BE2C (cell line): ENCODE measurements at regions not wholly inside any gene's neighbourhood (a gene's known extent, or its start where the extent isn't known, plus 50 kb on each side); places are given as distances from the start of the nearest gene placed in this dataset.

Experiments
- DNase-seq: peaks from one replicate; pipeline ENCODE4 v3.0.0-alpha.2; 2020
- H3K27me3 ChIP-seq: fragments of 250-450 bp; sonication (Bioruptor Pico); 2 replicates; pipeline ENCODE4 v1.5.1; 2020; ENCODE audit warnings: mild to moderate bottlenecking
- H3K36me3 ChIP-seq: fragments of 250-450 bp; sonication (Bioruptor Pico); 2 replicates; pipeline ENCODE4 v1.5.1; 2020; ENCODE audit warnings: mild to moderate bottlenecking
- H3K4me1 ChIP-seq: fragments of 250-450 bp; sonication (Bioruptor Pico); 2 replicates; pipeline ENCODE4 v1.5.1; 2020
- H3K4me3 ChIP-seq: 2 replicates; pipeline ENCODE4 v1.5.1; 2011; ENCODE audit warnings: low read depth, low read length
- H3K9me3 ChIP-seq: fragments of 250-450 bp; sonication (Bioruptor Pico); 2 replicates; pipeline ENCODE4 v1.5.1; 2020
- TF ChIP-seq, protein P1 (sequence below): IDR thresholded peaks from 2 replicates; pipeline ENCODE4 v1.5.1; 2012; ENCODE audit warnings: mild to moderate bottlenecking, low read depth, low read length

DNA sequence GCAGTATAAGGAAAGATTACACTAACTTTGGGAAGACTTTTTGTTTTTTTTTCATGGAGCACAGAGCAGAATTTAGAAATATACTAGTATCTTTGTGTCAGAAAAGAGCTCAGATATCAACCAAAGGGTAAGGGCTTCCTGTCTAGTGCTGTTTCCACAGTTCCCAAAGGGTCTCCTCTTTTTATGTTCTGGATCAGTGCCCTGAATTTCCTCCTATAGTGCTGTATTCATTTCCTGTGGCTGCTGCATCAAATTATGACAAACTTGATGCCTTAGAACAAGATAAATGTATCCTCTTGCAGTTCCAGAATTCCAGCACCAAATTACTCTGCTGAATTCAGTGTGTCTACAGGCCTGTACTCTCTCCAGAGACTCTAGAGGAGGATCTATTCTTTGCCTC, 219.8 kb upstream of the THRB start:
- Histone ChIP-seq H3K4me1 (no peaks in the 10 kb centered on the region), H3K4me3 (no peak overlapping the region), H3K27me3 (no peaks in the 10 kb centered on the region), H3K9me3 (no peaks in the 10 kb centered on the region), H3K36me3 (no peaks in the 10 kb centered on the region)
- TF ChIP-seq, protein P1, sequence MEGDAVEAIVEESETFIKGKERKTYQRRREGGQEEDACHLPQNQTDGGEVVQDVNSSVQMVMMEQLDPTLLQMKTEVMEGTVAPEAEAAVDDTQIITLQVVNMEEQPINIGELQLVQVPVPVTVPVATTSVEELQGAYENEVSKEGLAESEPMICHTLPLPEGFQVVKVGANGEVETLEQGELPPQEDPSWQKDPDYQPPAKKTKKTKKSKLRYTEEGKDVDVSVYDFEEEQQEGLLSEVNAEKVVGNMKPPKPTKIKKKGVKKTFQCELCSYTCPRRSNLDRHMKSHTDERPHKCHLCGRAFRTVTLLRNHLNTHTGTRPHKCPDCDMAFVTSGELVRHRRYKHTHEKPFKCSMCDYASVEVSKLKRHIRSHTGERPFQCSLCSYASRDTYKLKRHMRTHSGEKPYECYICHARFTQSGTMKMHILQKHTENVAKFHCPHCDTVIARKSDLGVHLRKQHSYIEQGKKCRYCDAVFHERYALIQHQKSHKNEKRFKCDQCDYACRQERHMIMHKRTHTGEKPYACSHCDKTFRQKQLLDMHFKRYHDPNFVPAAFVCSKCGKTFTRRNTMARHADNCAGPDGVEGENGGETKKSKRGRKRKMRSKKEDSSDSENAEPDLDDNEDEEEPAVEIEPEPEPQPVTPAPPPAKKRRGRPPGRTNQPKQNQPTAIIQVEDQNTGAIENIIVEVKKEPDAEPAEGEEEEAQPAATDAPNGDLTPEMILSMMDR: no peak
- DNase-seq: no peak

DNA sequence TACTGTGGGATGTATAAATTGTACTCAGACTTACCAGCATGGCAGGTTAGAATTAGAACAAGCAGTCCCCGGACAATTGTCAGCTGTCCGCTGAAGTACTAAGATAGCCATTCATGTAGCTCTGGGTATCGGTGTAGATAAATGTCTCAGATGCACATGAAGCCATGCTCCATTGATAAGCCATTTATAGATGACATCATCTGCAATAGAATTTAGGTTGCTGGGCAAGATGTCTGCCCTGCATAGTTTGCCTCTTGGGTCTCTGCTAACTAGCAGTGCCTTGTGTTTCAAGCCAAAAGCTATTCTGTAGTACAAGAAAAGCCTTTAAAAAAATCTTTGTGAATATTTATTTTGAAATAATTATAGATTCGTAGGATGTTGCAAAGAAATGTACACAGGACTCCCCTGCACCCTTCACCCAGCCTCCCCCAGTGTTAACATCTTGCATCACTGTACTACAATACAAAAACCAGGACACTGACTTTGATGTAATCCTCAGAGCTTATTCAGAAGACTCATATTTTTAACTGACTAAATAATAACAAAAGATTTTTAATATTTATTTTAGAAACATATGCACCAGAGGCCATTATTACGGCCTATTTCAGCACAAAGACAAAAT, 220.6 kb upstream of the THRB start:
- no peaks in the 10 kb centered on the region for H3K4me1 ChIP-seq
- no peaks in the 10 kb centered on the region for H3K27me3 ChIP-seq
- H3K36me3 ChIP-seq: no peaks in the 10 kb centered on the region
- TF ChIP-seq, protein P1: no peak
- DNase-seq: no peak
- H3K4me3 ChIP-seq: no peak overlapping the region
- no peaks in the 10 kb centered on the region for H3K9me3 ChIP-seq

DNA sequence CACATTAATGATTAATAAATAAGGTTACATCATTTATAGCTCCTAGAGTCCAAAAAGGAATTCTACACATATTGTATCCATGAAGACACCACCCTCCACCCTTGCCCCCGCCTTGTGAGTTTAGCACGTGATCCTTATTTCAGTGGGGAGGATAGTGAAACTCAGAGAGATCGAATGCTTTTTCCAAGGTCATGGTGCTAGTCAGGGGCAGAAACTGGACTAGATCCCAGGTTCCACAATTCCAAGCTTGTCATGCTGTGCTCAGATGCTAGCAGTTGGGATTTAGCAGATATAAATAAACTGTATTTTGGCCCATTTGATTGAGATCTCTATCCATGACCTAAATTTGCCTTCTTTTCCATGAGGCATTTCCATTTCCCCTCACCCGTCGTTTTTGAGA, 227.4 kb upstream of the THRB start:
- H3K4me1 ChIP-seq: no peaks in the 10 kb centered on the region
- TF ChIP-seq, protein P1: no peak

DNA sequence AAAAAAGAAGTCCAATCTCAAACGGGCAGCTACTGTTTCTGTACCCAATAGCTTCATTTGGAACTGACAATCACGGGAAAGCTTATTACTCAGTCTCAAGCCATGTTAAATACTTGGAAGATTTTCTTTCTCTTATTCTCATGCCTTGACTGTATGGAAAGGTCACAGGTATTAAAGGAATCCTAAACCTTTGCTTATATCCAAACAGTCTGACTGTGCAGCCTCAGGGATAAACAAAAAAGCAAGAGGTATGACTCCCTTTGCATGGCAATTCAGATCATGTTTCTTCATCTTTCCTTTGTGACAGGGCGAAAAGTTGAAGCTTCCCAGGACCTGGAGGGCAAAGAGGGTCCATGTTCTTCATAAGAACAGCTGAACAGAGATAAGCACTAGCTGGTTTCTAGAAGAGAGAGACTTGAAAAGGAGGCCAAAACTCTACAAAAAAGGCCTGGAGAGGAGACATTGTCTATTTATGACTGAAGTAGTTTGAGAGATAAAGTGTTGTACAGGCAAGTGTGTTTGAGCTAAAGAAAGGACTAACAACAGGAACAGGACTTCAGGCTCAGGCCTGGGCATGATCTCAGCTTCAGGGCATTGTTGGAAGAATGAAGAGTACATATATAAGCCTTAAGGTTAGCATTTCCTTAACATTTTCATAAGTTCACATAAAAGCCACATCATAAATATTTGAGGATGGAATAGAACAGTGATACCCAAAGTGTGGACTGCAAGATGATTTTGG, 231.0 kb upstream of the THRB start:
- TF ChIP-seq, protein P1: no peak
- Histone ChIP-seq H3K9me3 (no peaks in the 10 kb centered on the region), H3K4me1 (no peaks in the 10 kb centered on the region), H3K27me3 (no peaks in the 10 kb centered on the region), H3K4me3 (no peak overlapping the region), H3K36me3 (no peaks in the 10 kb centered on the region)
- no peak for DNase-seq

More for the DNA sequence above, 227.4 kb upstream of the THRB start:
- no peaks in the 10 kb centered on the region for H3K36me3 ChIP-seq
- no peak overlapping the region for H3K4me3 ChIP-seq
- DNase-seq: no peak
- H3K27me3 ChIP-seq: no peaks in the 10 kb centered on the region
- H3K9me3 ChIP-seq: no peaks in the 10 kb centered on the region

DNA sequence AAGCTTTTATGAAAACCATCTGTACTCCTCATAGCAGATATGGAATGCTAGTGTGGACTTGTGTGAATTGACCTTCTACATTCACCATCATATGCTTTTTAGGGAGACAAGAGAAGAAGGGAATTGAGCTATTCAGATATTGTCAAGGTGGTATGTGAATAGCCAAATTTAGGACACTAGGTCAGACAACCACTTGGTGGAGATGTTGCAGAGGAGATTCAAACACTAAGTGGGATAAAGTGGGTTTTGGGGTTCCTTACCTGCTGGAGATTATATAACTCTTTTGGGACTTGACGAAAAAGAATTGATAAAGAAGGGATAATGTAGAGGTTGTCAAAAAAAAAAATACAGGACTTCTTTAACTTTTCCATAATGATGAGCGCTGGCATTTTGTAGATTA, 231.8 kb upstream of the THRB start:
- no peak for DNase-seq
- Histone ChIP-seq H3K4me1 (no peaks in the 10 kb centered on the region), H3K4me3 (no peak overlapping the region), H3K27me3 (no peaks in the 10 kb centered on the region), H3K36me3 (no peaks in the 10 kb centered on the region), H3K9me3 (no peaks in the 10 kb centered on the region)
- TF ChIP-seq, protein P1: no peak

DNA sequence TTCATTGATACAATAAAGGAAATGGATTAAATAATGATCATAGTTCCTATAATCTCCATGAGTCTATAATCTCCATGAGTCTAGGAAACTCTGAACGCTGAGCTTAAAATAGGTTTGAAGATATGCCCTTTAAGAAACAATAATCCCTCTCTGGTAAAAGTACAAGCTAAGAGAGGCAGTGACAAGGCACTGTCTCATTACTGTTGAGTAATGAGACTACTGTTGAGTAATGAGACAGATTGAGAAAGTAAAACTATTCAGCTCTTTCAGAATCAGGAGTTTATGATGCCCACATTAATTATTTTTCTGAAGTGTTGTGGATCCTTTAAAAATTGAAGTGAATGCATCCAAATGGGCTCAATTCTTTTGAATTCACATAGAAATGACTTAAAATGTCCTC, 235.5 kb upstream of the THRB start:
- no peaks in the 10 kb centered on the region for H3K9me3 ChIP-seq
- no peak for DNase-seq
- no peaks in the 10 kb centered on the region for H3K4me1 ChIP-seq
- no peaks in the 10 kb centered on the region for H3K27me3 ChIP-seq
- TF ChIP-seq, protein P1: no peak
- no peaks in the 10 kb centered on the region for H3K36me3 ChIP-seq
- H3K4me3 ChIP-seq: no peak overlapping the region
